ENCODE measurements at regions not wholly inside any gene's neighbourhood (a gene's known extent, or its start where the extent isn't known, plus 50 kb on each side); places are given as distances from the start of the nearest gene placed in this dataset.
A peak's percentile ranks its signal among the peaks of the same experiment; 100 is the strongest.

- no peak for TF ChIP-seq EP300 (IDR thresholded peaks at IDR 0.05)
- TF ChIP-seq CTCF (IDR thresholded peaks at IDR 0.05), result peak in 3 of 4 experiments; percentile 10 to 60 (median 38)
- TF ChIP-seq POLR2A (IDR thresholded peaks at IDR 0.05), result no peak
- TF ChIP-seq POLR2AphosphoS5 (IDR thresholded peaks at IDR 0.05), result no peak
- Histone ChIP-seq H3K9me3 (no peaks in the 10 kb centered on the region), H3K27me3 (no peaks in the 10 kb centered on the region), H3K4me1 (no peaks in the 10 kb centered on the region), H3K4me3 (no peak overlapping the region), H3K36me3 (no peaks in the 10 kb centered on the region), H3K27ac (no peak overlapping the region)
- WGBS, 2 donors (ENCODE audit: low coverage in 1 of 2), result 54 to 63% methylated on average over 2 of the region's 2 CpGs
- no peak for ATAC-seq
Observed at GRCh38 chr13:90868321-90868920, 479.1 kb upstream of the MIR17HG start.

- no peak for ATAC-seq
- WGBS, 2 donors (ENCODE audit: low coverage in 1 of 2), result 50 to 52% methylated on average over 2 of the region's 2 CpGs
- Histone ChIP-seq H3K4me1 (no peaks in the 10 kb centered on the region), H3K9me3 (no peaks in the 10 kb centered on the region), H3K36me3 (no peaks in the 10 kb centered on the region), H3K4me3 (no peak overlapping the region), H3K27me3 (no peaks in the 10 kb centered on the region), H3K27ac (no peak overlapping the region)
- no peak for TF ChIP-seq POLR2AphosphoS5 (IDR thresholded peaks at IDR 0.05)
- no peak for TF ChIP-seq POLR2A (IDR thresholded peaks at IDR 0.05)
- no peak for TF ChIP-seq CTCF (IDR thresholded peaks at IDR 0.05)
- no peak for TF ChIP-seq EP300 (IDR thresholded peaks at IDR 0.05)
Observed at GRCh38 chr13:90869580-90869979, 477.9 kb upstream of the MIR17HG start.

GRCh38 chr13:90872491-90873025 lies 474.9 kb upstream of the MIR17HG start:
- no peaks in the 10 kb centered on the region for H3K36me3 ChIP-seq
- no peak overlapping the region for H3K27ac ChIP-seq
- H3K4me1 ChIP-seq, result no peaks in the 10 kb centered on the region
- H3K9me3 ChIP-seq, result no peaks in the 10 kb centered on the region
- TF ChIP-seq EP300 (IDR thresholded peaks at IDR 0.05) (no peak), POLR2AphosphoS5 (IDR thresholded peaks at IDR 0.05) (no peak), CTCF (IDR thresholded peaks at IDR 0.05) (no peak), POLR2A (IDR thresholded peaks at IDR 0.05) (no peak)
- WGBS, 2 donors (ENCODE audit: low coverage in 1 of 2), result 65 to 81% methylated on average over 3 to 4 of the region's 4 CpGs
- H3K4me3 ChIP-seq, result no peak overlapping the region
- no peak for ATAC-seq
- H3K27me3 ChIP-seq, result no peaks in the 10 kb centered on the region

GRCh38 chr13:90880790-90881189 lies 466.7 kb upstream of the MIR17HG start:
- ATAC-seq, result no peak
- no peaks in the 10 kb centered on the region for H3K36me3 ChIP-seq
- 95 to 98% methylated on average over 4 to 5 of the region's 5 CpGs for WGBS, 2 donors (ENCODE audit: low coverage in 1 of 2)
- TF ChIP-seq CTCF (IDR thresholded peaks at IDR 0.05), result no peak
- TF ChIP-seq POLR2AphosphoS5 (IDR thresholded peaks at IDR 0.05), result no peak
- no peak for TF ChIP-seq EP300 (IDR thresholded peaks at IDR 0.05)
- no peak for TF ChIP-seq POLR2A (IDR thresholded peaks at IDR 0.05)
- no peak overlapping the region for H3K4me3 ChIP-seq
- no peaks in the 10 kb centered on the region for H3K27me3 ChIP-seq
- H3K4me1 ChIP-seq, result no peaks in the 10 kb centered on the region
- H3K9me3 ChIP-seq, result no peaks in the 10 kb centered on the region
- H3K27ac ChIP-seq, result no peak overlapping the region

GRCh38 chr13:90882551-90882950 lies 464.9 kb upstream of the MIR17HG start:
- H3K36me3 ChIP-seq, result no peaks in the 10 kb centered on the region
- no peak for TF ChIP-seq POLR2A (IDR thresholded peaks at IDR 0.05)
- TF ChIP-seq POLR2AphosphoS5 (IDR thresholded peaks at IDR 0.05), result no peak
- TF ChIP-seq CTCF (IDR thresholded peaks at IDR 0.05), result no peak
- TF ChIP-seq EP300 (IDR thresholded peaks at IDR 0.05), result no peak

More at GRCh38 chr13:90882551-90882950, 464.9 kb upstream of the MIR17HG start:
- no peaks in the 10 kb centered on the region for H3K9me3 ChIP-seq
- 77 to 86% methylated on average over 6 of the region's 6 CpGs for WGBS, 2 donors (ENCODE audit: low coverage in 1 of 2)
- no peak overlapping the region for H3K27ac ChIP-seq
- H3K27me3 ChIP-seq, result no peaks in the 10 kb centered on the region
- ATAC-seq, result no peak
- no peaks in the 10 kb centered on the region for H3K4me1 ChIP-seq
- no peak overlapping the region for H3K4me3 ChIP-seq

All from gastroesophageal sphincter (tissue), 4 donors.